Neural cell (in vitro differentiated cells): ENCODE measurements at regions not wholly inside any gene's neighbourhood (a gene's known extent, or its start where the extent isn't known, plus 50 kb on each side); places are given as distances from the start of the nearest gene placed in this dataset.

Experiments used
- H2AFZ ChIP-seq: fragments of 200-600, 300-800 bp; sonication (generic), shearing (Covaris generic); 2 replicates; pipeline ENCODE4 v1.6.0; 2014; ENCODE audit warnings: low read depth, mild to moderate bottlenecking, antibody characterized with exemption, low read length, moderate library complexity
- H3F3A ChIP-seq: fragments of 200-600 bp; shearing (Covaris generic); 2 replicates; pipeline ENCODE4 v1.6.1; 2016; ENCODE audit warnings: mild to moderate bottlenecking, moderate library complexity, mixed read lengths, antibody characterized with exemption, low read length; ENCODE audit not compliant: insufficient read depth, poor library complexity, severe bottlenecking
- H3K27ac ChIP-seq: fragments of 200-600, 300-800 bp; sonication (generic), shearing (Covaris generic); 2 replicates; pipeline ENCODE4 v1.5.1; 2014; ENCODE audit warnings: mild to moderate bottlenecking, low read length, moderate library complexity
- H3K27me3 ChIP-seq: fragments of 300-800, 200-600 bp; sonication (generic), shearing (Covaris generic); 2 replicates; pipeline ENCODE4 v1.6.0; 2014; ENCODE audit warnings: mild to moderate bottlenecking, low read depth, low read length, moderate library complexity; ENCODE audit not compliant: insufficient read depth
- H3K36me3 ChIP-seq: fragments of 300-800, 200-600 bp; sonication (generic), shearing (Covaris generic); 2 replicates; pipeline ENCODE4 v1.5.1; 2014; ENCODE audit warnings: mild to moderate bottlenecking, antibody characterized with exemption, low read length, moderate library complexity; ENCODE audit not compliant: insufficient read depth
- H3K4me2 ChIP-seq: fragments of 300-800, 200-600 bp; sonication (generic), shearing (Covaris generic); 2 replicates; pipeline ENCODE4 v1.6.0; 2014; ENCODE audit warnings: mild to moderate bottlenecking, low read length
- H3K4me3 ChIP-seq: fragments of 300-800, 200-600 bp; sonication (generic), shearing (Covaris generic); 2 replicates; pipeline ENCODE4 v1.5.1; 2014; ENCODE audit warnings: mild to moderate bottlenecking, low read length, moderate library complexity
- H3K79me2 ChIP-seq: fragments of 200-600 bp; shearing (Covaris generic); replicated peaks from 2 replicates; pipeline ENCODE4 v1.6.0; 2014; ENCODE audit warnings: mild to moderate bottlenecking, low read length, moderate library complexity; ENCODE audit not compliant: insufficient read depth
- H3K9ac ChIP-seq: fragments of 300-800, 200-600 bp; sonication (generic), shearing (Covaris generic); 2 replicates; pipeline ENCODE4 v1.6.1; 2016; ENCODE audit warnings: mild to moderate bottlenecking, low read length, mixed read lengths
- H3K9me2 ChIP-seq: fragments of 200-600 bp; shearing (Covaris generic); 2 replicates; pipeline ENCODE4 v1.6.1; 2016; ENCODE audit warnings: mild to moderate bottlenecking, low read length, mixed read lengths; ENCODE audit not compliant: insufficient read depth
- H3K9me3 ChIP-seq: fragments of 200-600, 300-800 bp; sonication (generic), shearing (Covaris generic); 2 replicates; pipeline ENCODE4 v1.6.1; 2016; ENCODE audit warnings: mild to moderate bottlenecking, mixed run types, low read length, moderate library complexity, mixed read lengths
- H4K20me1 ChIP-seq: fragments of 200-600 bp; shearing (Covaris generic); 2 replicates; pipeline ENCODE4 v1.6.1; 2016; ENCODE audit warnings: mild to moderate bottlenecking, mixed run types; ENCODE audit not compliant: insufficient read depth
- CTCF ChIP-seq: fragments of 450-650 bp; IDR thresholded peaks from 2 replicates; pipeline ENCODE4 v1.5.1; 2014; ENCODE audit warnings: antibody characterized with exemption, mild to moderate bottlenecking, moderate library complexity; ENCODE audit not compliant: poor library complexity, severe bottlenecking
- EP300 ChIP-seq: fragments of 450-650 bp; conservative IDR thresholded peaks from 2 replicates; pipeline ENCODE4 v1.6.1; 2014; ENCODE audit warnings: antibody characterized with exemption, mild to moderate bottlenecking, moderate library complexity; ENCODE audit not compliant: poor library complexity, severe bottlenecking
- EZH2 ChIP-seq: fragments of 200-600, 300-800 bp; shearing (Covaris generic), sonication (generic); IDR thresholded peaks from 2 replicates; pipeline ENCODE4 v1.6.1; 2014; ENCODE audit warnings: antibody characterized with exemption, low read length, borderline replicate concordance, mild to moderate bottlenecking; ENCODE audit not compliant: insufficient read depth, poor library complexity, severe bottlenecking
- MXI1 ChIP-seq: fragments of 450-650 bp; conservative IDR thresholded peaks from 2 replicates; pipeline ENCODE4 v1.6.1; 2014; ENCODE audit warnings: antibody characterized with exemption, mild to moderate bottlenecking; ENCODE audit not compliant: poor library complexity, severe bottlenecking
- POLR2AphosphoS5 ChIP-seq: IDR thresholded peaks from 2 replicates; pipeline ENCODE4 v1.6.1; 2012
- RAD21 ChIP-seq: fragments of 450-650 bp; conservative IDR thresholded peaks from 2 replicates; pipeline ENCODE4 v1.6.1; 2014; ENCODE audit warnings: antibody characterized with exemption, mild to moderate bottlenecking, moderate library complexity
- REST ChIP-seq: IDR thresholded peaks from 2 replicates; pipeline ENCODE4 v1.6.1; 2012; ENCODE audit warnings: borderline replicate concordance
- SMC3 ChIP-seq: fragments of 450-650 bp; conservative IDR thresholded peaks from 2 replicates; pipeline ENCODE4 v1.6.1; 2014; ENCODE audit warnings: antibody characterized with exemption, mild to moderate bottlenecking, moderate library complexity; ENCODE audit not compliant: poor library complexity
- TAF1 ChIP-seq: IDR thresholded peaks from 2 replicates; pipeline ENCODE4 v1.6.1; 2012; ENCODE audit warnings: low read depth

- Histone ChIP-seq H3K27me3 (no peaks in the 10 kb centered on the region), H3K27ac (no peak overlapping the region), H2AFZ (no peak overlapping the region), H3K79me2 (no peaks in the 10 kb centered on the region), H4K20me1 (no peaks in the 10 kb centered on the region), H3K9ac (no peak overlapping the region), H3K9me2 (no peaks in the 10 kb centered on the region), H3K9me3 (no peaks in the 10 kb centered on the region), H3F3A (no peaks in the 10 kb centered on the region), H3K4me2 (no peak overlapping the region), H3K4me3 (no peak overlapping the region), H3K36me3 (no peaks in the 10 kb centered on the region)
- TF ChIP-seq TAF1: no peak
- TF ChIP-seq MXI1: no peak
Measured at GRCh38 chr20:60332523-60332922, 374.3 kb downstream of the CDH26 start.

- no peak overlapping the region for H3K9ac ChIP-seq
- H2AFZ ChIP-seq: no peak overlapping the region
- H3F3A ChIP-seq: no peaks in the 10 kb centered on the region
- H3K4me3 ChIP-seq: no peak overlapping the region
- no peaks in the 10 kb centered on the region for H3K9me2 ChIP-seq
- H3K36me3 ChIP-seq: no peaks in the 10 kb centered on the region
- TF ChIP-seq EZH2: no peak
- TF ChIP-seq RAD21: no peak
- TF ChIP-seq REST: no peak
- TF ChIP-seq TAF1: no peak
- TF ChIP-seq MXI1: no peak
- no peak for TF ChIP-seq CTCF
- no peaks in the 10 kb centered on the region for H3K79me2 ChIP-seq
- H3K27ac ChIP-seq: no peak overlapping the region
- H4K20me1 ChIP-seq: no peaks in the 10 kb centered on the region
- no peaks in the 10 kb centered on the region for H3K9me3 ChIP-seq
- H3K27me3 ChIP-seq: no peaks in the 10 kb centered on the region
- H3K4me2 ChIP-seq: no peak overlapping the region
Measured at GRCh38 chr20:60334911-60335310, 376.7 kb downstream of the CDH26 start.

GRCh38 chr20:60338556-60338955 lies 380.3 kb downstream of the CDH26 start:
- H3K4me3 ChIP-seq: no peak overlapping the region

More at GRCh38 chr20:60338556-60338955, 380.3 kb downstream of the CDH26 start:
- TF ChIP-seq EZH2: no peak
- TF ChIP-seq EP300: no peak
- TF ChIP-seq SMC3: no peak
- no peak for TF ChIP-seq CTCF
- no peak for TF ChIP-seq POLR2AphosphoS5
- no peak for TF ChIP-seq REST
- no peak for TF ChIP-seq RAD21
- TF ChIP-seq TAF1: no peak
- TF ChIP-seq MXI1: no peak
- Histone ChIP-seq H3K27ac (no peak overlapping the region), H3K27me3 (no peaks in the 10 kb centered on the region), H4K20me1 (no peaks in the 10 kb centered on the region), H3K9ac (no peak overlapping the region), H3F3A (no peaks in the 10 kb centered on the region), H3K36me3 (no peaks in the 10 kb centered on the region), H2AFZ (no peak overlapping the region), H3K79me2 (no peaks in the 10 kb centered on the region), H3K4me2 (no peak overlapping the region), H3K9me2 (no peaks in the 10 kb centered on the region), H3K9me3 (no peaks in the 10 kb centered on the region)
